HG02870 (cell line): ENCODE measurements at regions not wholly inside any gene's neighbourhood (a gene's known extent, or its start where the extent isn't known, plus 50 kb on each side); places are given as distances from the start of the nearest gene placed in this dataset.
"Not testable (repeated sequence)": the region's sequence is repeated elsewhere in the genome, so short reads cannot be mapped to it uniquely, and the experiment has no call there.

Experiments
- ATAC-seq: cut with Tn5 transposase; IDR thresholded peaks from one replicate; pipeline ENCODE4 v1.9.1; 2021; ENCODE audit warnings: mild to moderate bottlenecking, moderate library complexity; ENCODE audit not compliant: unreplicated experiment

DNA sequence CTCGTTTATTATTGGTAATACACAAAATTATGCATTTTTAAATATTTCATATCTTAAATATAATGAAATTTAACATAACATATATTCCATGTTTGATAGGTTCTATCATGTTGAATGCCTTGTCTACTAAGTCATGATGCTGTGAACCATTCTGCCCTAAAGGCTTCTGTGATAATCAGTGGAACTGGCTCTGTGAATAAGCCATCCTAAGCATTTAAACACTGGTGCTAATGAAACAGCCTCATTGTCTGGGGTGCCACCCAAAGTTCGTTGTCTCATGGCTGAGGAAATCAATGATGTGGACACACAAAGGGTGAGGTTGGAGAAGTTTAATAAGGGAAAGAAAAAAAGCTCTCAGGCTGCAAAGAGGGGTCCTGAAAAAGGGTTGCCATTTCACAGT is 264.7 kb upstream of the ZRANB2 start:
- ATAC-seq, result no peak

DNA sequence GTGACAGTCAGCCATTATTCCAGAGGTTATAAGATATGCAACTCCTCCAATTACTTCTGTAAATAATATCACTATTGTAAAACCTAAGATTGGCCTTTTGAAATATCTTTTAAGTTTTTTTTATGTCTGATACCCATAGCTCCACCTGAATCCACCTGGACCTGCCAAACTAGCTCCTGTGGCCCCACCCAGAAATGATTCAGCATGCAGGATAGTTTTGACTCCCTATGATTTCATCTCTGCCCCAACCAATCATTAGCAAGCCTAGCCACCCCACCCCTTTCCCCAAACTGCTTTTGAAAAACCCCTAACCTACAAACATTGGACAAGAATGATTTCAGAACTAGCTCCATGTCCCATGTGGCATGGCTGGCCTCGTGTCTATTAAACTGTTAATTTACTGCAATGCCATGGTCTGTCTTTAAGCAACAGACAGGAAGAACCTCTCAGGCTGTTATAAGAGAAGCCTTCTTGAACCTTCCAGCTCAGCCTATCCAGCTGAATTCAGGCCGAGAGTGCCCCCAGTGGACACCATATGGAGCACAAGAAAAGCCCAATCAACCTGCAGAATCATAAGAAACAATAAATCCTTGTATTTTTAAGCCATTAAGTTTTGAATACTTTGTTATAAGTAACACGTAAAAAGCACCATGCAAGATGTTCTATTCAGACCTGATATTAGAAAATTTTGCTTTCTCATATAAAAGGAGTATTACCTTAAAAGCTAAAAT is 263.0 kb upstream of the ZRANB2 start:
- ATAC-seq, result no peak

DNA sequence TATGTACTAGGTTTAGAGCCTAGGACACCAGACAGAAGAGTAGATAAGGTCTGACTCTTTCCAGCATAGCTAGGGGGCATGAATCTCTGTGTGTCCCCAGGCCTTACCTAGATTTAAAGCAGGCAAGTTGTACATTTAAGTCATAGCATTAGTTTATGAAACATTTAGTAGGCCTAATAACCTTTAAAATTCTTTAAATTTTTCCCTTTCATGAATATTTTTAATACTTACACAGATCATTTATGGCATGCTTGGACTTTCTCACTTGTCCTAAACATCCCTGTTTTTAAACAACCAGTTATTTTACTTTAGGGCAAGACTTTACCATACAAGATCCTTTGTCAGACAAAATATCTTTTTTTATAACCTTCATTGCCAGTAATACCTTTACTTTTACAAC is 258.4 kb upstream of the ZRANB2 start:
- no peak for ATAC-seq

DNA sequence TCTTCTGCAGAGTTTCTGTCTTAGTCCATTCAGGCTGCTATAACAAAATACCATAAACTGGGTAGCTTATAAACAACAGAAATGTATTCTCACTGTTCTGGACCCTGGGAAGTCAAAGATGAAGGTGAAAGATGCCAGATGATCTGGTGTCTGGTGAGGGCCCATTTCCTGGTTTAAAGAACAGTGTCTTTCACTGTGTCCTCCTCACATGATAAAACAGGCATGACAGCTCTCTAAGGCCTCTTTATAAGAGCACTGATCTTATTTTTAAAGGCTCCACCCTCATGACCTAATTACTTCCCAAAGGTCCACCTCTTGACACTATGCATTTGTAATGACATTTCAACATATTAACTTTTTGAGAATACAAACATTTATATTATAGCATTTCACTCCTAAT is 250.2 kb upstream of the ZRANB2 start:
- ATAC-seq, result no peak

DNA sequence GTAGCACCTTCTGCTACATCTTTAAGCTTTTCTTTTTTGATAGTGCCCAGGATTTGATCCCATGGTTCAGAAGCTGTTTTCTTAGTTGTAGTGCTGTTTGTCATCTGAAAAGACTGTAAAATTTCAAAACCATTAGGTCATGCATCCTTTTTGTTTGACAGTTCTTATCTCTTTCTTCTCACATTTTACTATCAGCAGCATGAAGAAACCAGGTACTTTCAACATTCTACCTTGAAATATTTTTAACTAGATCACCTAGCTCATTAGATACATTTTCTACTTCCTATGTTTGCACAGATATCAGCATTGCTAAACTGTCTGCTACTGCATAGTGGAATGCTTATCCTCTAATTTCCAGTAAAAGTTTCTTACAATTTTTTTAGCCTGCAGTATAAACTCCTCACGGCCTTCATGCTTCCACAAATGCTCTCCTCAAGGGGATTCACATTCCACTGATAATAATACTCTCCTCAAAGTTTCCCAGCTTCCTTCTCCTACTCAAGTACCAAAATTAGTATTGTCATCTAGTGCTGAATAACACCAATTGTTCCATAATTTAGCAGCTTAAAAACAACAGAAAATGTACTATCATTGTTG is 243.9 kb upstream of the ZRANB2 start:
- no peak for ATAC-seq

DNA sequence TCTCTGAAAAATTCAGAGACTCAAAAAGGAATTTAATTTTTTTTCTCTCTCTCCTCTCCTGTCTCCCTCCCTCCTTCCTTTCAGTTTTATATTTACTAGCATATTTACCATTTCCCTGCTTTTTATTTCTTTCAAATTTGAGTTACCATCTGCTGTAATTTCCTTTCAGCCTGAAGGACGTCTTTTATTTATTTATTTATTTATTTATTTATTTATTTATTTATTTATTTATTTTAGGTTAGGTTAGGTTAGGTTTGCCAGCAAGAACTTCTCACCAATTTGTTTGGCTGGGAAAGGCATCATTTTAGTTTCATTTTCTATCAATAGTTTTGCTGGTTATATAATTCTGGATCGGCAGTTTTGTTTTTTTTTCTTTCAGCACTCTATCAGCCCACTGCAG is 231.7 kb upstream of the ZRANB2 start:
- ATAC-seq, result no peak

DNA sequence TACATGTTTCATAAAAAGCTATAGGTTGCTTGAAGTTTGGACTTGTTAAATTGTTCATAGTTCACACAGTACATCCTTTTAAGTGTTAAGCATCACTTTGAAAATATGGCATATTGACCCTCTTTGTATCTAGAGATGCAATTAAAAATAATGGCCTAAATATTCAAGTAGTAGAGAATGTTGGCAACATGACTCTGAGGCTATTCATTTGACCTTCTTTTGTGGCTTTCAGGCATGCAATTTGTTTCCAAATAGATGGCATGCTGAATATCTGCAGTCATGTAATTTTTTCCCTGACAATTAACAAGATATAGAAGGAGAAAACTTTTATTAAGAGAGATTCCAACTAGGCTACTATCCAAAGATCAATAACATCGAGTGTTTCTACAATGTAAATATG is 230.5 kb upstream of the ZRANB2 start:
- no peak for ATAC-seq

DNA sequence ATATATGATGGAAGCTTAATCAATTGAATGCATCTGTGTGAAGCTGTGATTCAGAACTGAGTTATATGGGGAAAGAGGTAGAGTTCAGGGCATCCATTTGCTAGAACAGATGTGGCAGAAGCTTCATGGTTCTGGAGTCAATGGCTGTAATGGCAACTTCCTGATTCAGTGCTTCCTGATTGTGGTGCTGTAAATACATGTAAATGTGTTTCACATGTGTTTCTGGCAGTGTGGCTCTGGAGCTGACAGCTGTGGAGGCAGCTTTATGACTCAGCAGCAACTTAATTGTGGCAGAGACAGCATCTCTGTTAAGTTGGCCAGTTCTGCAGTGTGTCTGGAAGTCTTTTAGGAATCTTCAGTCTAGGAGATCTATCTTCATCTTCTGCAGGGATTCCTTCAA is 226.6 kb upstream of the ZRANB2 start:
- ATAC-seq, result peak; percentile 86

DNA sequence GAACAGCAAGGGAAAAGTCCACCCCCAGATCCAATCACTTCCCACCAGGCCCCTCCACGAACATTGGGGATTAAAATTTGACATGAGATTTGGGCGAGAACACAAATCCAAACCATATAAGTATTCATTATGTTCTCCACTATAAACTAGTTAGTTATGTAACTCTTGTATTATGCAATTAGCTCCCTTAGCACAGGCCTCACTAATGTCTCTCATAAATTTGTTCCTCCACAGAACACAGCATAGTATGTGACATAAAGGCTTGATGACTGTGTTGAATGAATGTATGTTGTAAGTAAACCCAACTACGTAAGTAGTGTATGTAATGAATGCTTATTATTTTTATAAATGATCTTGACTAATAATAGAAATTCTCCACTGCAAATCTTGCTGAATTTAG is 223.3 kb upstream of the ZRANB2 start:
- no peak for ATAC-seq

DNA sequence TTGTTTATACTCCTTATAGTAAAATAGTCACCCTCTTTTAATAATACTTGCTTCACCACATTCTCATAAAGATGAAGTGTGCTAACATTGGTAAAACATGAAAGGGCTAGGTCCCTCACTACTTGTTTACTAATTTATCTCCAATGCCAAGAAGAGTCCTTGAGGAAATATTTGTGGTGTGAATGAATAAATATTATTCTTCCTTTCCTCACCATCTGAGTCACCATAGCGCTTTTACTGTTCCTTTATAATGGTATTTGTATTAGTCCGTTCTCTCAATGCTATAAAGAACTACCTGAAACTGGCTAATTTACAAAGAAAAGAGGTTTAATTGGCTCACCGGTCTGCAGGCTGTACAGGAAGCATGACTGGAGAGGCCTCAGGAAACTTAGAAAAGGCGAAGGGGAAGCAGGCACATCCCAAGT is 222.8 kb upstream of the ZRANB2 start:
- ATAC-seq, result no peak

DNA sequence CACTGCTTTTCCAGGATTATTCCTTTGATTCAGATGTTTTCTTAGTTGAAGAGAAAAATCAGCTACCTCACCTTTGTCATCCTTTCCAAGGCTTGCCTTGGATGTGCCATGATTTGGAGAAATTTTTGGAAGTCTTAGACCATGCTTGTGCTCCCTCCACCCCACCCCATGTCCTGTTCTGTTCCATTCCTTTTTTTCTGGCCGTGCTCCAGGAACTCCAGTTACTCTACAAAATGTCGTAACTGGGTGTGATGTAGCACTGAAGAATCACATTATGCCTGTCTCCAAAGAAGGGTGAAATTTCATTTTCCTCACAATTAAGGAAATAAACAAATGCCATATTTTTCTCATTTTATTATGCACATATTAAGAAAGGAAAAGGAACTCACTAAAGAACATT is 217.8 kb upstream of the ZRANB2 start:
- no peak for ATAC-seq

DNA sequence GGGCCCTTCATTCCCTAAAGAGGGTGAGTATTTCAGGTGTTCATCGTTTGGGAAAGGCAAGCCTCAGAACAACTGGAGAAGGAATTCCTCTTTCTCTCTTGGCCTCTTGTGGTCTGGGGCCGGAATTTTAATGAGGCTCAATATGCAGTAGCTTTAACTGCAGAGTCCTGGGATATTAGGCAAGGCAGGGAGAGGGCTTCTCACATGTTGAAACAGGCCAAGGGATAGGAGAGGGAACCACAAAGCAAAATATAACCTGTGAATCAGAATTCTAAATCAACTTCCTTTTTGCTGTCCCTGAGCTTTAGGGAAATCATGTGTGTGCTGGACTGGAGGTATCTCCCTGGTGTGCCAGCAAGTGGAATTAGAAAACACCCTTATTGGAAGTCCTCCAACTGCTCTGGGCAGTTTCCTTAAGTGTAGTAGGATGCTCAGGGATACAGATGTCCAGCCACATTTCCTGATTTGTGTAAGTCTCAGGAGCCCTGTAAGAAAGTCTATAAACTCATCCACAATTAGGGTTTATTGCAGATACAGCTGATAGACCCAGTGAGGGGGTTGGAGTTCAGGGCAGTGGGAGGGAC is 215.8 kb upstream of the ZRANB2 start:
- ATAC-seq, result no peak

DNA sequence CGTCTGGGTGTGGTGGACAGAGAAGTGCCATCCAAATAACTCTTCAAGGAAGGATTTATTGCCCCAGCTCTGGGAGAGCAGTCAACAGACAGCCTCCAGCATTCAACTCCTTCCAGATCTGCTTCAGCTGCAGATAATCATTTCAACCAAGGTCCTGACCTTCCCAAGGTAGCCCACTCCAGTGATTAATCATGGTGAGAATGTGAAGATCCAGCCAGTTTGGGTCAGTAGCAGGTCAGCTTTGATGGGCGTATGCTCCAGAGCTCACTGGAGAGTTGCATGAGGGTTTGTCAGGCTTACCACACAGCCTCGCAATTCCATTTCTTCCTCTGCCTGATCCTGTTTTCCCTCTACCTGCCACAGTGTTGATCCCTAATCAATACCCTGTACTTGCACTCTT is 214.5 kb upstream of the ZRANB2 start:
- no peak for ATAC-seq

DNA sequence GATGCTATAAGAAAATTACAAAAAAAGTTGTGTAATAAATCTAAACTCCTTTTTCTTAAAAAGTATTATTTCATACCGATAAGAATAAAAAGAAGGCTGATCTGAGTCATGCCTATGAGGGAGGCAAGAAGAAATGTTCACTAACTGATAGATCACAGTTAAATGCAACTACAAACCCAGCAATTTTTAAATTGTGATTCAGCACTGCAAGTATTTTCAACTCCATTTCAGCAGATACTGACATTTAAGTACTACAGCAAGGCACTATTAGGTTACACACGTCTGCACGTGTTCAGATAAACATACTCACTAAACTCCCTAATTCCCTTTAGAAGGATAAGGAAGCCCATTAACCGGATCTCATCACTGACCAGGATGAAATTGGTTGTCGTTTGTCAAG is 213.3 kb upstream of the ZRANB2 start:
- ATAC-seq, result no peak

DNA sequence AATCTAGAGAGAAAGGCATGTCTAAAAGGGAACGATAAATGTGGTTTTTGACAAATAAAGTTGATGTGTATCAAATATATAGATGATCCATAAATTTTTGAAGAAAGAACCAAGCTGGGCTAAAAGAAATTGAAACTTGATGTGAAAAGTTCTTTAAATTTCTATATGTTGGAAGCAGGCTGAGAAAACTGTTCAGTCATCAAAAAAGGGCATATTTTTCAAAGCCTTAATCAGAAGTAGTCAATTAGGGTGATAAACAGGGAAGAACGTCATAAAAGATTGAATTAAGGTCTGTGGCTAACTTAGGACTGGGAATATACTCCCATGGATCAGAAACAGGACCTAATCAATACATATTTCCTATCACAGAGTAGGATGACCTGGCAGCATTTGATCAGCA is 211.4 kb upstream of the ZRANB2 start:
- ATAC-seq, result no peak

DNA sequence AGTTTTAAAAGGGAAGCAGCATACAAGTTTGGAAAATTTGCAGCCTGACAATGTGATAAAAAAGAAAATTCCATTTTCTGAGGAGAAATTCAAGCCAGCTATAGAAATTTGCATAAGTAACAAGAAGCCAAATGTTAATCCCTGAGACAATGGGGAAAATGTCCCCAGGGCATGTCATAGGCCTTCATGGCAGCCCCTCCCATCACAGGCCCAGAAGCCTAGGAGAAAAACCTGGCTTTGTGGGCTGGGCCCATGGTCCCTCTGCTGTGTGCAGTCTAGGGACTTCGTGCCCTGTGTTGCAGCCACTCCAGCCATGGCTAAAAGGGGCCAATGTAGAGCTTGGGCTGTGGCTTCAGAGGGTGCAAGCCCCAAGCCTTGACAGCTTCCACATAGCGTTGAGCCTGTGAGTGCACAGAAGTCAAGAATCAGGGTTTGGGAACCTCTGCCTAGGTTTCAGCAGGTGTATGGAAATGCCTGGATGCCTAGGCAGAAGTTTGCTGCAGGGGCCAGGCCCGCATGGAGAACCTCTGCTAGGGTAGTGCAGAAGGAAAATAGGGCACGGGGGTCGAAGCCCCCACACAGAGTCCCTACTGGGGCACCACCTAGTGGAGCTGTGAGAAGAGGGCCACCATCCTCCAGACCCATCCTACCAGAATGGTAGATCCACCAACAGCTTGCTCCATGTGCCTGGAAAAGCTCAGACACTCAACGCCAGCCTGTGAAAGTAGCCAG is 209.8 kb upstream of the ZRANB2 start:
- not testable (repeated sequence) for ATAC-seq

DNA sequence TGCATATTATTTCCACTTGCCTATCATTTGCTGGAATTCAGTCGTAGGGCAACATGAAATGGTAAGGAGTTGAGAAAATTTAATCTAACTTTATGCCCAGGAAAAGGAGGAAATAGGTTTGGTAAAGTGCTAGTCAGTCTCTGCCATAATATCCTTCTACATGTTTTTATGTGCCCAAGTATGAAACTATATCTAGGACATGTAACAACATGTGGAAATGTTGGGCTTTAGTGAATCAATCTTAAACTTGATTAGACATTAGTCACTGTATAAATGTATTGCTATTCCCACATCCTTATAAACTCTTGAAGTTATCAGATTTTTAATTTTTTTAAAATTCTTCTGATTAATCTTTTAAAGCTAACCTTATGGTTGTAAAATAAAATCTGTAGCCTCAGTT is 204.7 kb upstream of the ZRANB2 start:
- no peak for ATAC-seq

DNA sequence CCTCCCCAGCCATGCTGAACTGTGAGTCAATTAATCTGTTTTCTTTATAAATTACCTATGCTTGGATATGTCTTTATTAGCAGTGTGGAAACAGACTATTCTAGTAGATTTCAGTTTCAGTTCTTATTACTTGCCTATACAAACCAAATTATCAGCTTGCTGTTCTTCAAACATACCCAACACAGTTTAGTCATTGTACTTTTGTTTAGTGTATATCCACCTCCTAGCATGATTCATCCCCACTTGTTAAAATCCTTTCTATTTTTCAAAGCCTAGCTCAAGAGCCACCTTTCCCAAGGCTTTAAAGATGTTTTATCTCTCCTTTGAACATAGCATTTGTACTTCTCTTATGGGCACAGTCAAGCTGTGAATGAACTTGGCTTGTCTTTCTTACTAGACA is 195.6 kb upstream of the ZRANB2 start:
- ATAC-seq, result no peak

DNA sequence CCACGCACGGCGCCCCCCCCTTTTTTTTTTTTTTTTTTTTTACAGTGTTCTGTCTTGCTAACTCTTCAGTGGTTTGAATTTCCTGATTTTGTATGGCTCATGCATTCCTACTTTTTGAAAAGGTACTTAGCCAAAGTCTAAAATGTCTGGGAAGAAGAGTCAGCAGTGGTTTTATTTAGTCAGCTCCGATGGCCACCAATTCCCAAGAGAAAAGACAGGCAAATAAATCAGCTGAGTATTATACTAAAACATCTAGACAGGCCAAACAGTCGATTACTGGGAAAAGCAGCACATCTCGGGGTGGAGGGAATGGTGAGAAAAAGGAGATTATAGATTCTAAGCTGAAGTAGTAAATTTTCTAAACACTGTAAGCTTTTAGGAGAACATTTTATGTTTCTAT is 192.5 kb upstream of the ZRANB2 start:
- no peak for ATAC-seq

DNA sequence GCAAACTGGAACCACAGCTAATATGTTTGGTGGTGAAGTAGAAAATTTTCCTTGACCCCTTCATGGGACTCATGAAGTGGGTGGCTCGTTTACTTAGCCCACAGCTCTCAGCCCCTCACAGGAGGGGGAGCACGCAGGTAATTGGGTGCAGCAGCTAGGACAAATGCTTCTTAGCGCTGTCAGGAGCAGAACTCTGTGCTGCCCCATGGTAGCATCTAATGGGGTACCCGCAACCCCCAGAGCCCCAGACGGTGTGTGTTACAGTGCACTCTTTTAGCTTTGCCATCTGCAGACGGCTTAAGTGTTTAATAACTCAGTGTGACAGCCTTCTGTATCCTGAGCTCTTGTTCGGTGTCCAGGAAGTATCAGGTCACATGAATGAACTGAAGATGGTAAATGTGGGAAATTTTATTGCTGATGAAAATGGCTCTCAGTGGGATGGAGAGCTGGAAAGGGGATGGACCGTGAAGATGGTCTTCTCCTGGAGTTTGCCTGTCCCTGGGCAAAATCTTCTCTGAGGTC is 189.6 kb upstream of the ZRANB2 start:
- no peak for ATAC-seq

DNA sequence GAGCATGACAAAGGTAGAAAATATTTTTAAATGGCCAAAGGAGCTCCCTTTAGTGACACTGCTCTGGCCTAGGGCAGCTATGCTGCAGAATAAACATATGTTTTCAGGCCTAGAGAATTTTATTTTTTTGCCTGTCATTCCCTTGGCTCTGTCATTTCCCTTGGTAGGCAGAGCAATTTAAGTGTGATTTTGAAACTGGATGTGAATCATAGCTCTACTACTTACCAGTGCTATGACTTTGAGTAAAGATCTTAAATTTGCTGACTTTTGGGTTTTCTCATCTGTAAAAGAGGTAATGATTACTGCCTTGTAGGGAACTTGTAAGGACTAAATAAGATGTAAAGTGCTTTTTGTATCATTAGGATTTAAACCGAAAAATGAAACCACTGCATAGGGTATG is 189.0 kb upstream of the ZRANB2 start:
- ATAC-seq, result no peak

DNA sequence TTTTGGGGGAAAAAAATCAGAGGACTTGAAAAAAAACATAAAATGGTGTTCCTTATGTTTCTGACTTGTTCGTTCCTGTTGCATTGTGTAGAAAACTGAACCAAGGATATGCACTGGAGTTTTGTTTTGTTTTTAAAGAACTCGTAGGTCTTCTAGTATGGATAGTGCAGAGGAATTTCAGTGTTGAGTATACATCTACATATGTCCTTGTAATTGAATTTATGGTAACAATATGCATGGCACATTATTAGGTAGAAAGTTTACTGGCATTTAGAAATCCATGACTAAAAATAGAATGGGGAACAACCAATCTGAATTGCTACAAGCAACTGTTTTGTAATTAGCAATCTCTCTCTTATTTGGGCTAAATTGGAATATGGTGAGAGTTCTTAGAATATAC is 188.3 kb upstream of the ZRANB2 start:
- no peak for ATAC-seq
